ENCODE measurements at regions not wholly inside any gene's neighbourhood (a gene's known extent, or its start where the extent isn't known, plus 50 kb on each side); places are given as distances from the start of the nearest gene placed in this dataset.

- DNase-seq (ENCODE audit: low read depth in 1 of 2, low spot score in 1 of 2), result no peak
These were observed 188.1 kb upstream of the SEMA6D start for GRCh38 chr15:47529241-47529640.

- DNase-seq (ENCODE audit: low read depth in 1 of 2, low spot score in 1 of 2), result no peak
These were observed 182.6 kb upstream of the SEMA6D start for GRCh38 chr15:47534673-47535072.

- no peak for DNase-seq (ENCODE audit: low read depth in 1 of 2, low spot score in 1 of 2)
These were observed 175.7 kb upstream of the SEMA6D start for GRCh38 chr15:47541562-47541961.

- no peak for DNase-seq (ENCODE audit: low read depth in 1 of 2, low spot score in 1 of 2)
These were observed 174.9 kb upstream of the SEMA6D start for GRCh38 chr15:47542312-47542989.

- no peak for DNase-seq (ENCODE audit: low read depth in 1 of 2, low spot score in 1 of 2)
These were observed 169.1 kb upstream of the SEMA6D start for GRCh38 chr15:47548231-47548630.

- DNase-seq (ENCODE audit: low read depth in 1 of 2, low spot score in 1 of 2), result no peak
These were observed 168.3 kb upstream of the SEMA6D start for GRCh38 chr15:47548986-47549385.

GRCh38 chr15:47551079-47551478 lies 166.2 kb upstream of the SEMA6D start:
- DNase-seq (ENCODE audit: low read depth in 1 of 2, low spot score in 1 of 2), result no peak

- no peak for DNase-seq (ENCODE audit: low read depth in 1 of 2, low spot score in 1 of 2)
These were observed 165.8 kb upstream of the SEMA6D start for GRCh38 chr15:47551546-47551945.

- no peak for DNase-seq (ENCODE audit: low read depth in 1 of 2, low spot score in 1 of 2)
These were observed 164.2 kb upstream of the SEMA6D start for GRCh38 chr15:47552978-47553608.

- DNase-seq (ENCODE audit: low read depth in 1 of 2, low spot score in 1 of 2), result no peak
These were observed 163.4 kb upstream of the SEMA6D start for GRCh38 chr15:47553947-47554346.

GRCh38 chr15:47561102-47561501 lies 156.2 kb upstream of the SEMA6D start:
- DNase-seq (ENCODE audit: low read depth in 1 of 2, low spot score in 1 of 2), result no peak

- no peak for DNase-seq (ENCODE audit: low read depth in 1 of 2, low spot score in 1 of 2)
These were observed 151.4 kb upstream of the SEMA6D start for GRCh38 chr15:47565949-47566348.

- no peak for DNase-seq (ENCODE audit: low read depth in 1 of 2, low spot score in 1 of 2)
These were observed 150.7 kb upstream of the SEMA6D start for GRCh38 chr15:47566610-47567009.

- no peak for DNase-seq (ENCODE audit: low read depth in 1 of 2, low spot score in 1 of 2)
These were observed 149.3 kb upstream of the SEMA6D start for GRCh38 chr15:47568030-47568429.

GRCh38 chr15:47570044-47570443 lies 147.3 kb upstream of the SEMA6D start:
- no peak for DNase-seq (ENCODE audit: low read depth in 1 of 2, low spot score in 1 of 2)

GRCh38 chr15:47570451-47570850 lies 146.9 kb upstream of the SEMA6D start:
- no peak for DNase-seq (ENCODE audit: low read depth in 1 of 2, low spot score in 1 of 2)

- no peak for DNase-seq (ENCODE audit: low read depth in 1 of 2, low spot score in 1 of 2)
These were observed 146.2 kb upstream of the SEMA6D start for GRCh38 chr15:47570881-47571640.

- no peak for DNase-seq (ENCODE audit: low read depth in 1 of 2, low spot score in 1 of 2)
These were observed 143.6 kb upstream of the SEMA6D start for GRCh38 chr15:47573673-47574072.

- DNase-seq (ENCODE audit: low read depth in 1 of 2, low spot score in 1 of 2), result no peak
These were observed 140.3 kb upstream of the SEMA6D start for GRCh38 chr15:47577000-47577399.

- no peak for DNase-seq (ENCODE audit: low read depth in 1 of 2, low spot score in 1 of 2)
These were observed 139.8 kb upstream of the SEMA6D start for GRCh38 chr15:47577461-47577860.

- no peak for DNase-seq (ENCODE audit: low read depth in 1 of 2, low spot score in 1 of 2)
These were observed 135.1 kb upstream of the SEMA6D start for GRCh38 chr15:47582233-47582632.

GRCh38 chr15:47584316-47584715 lies 133.0 kb upstream of the SEMA6D start:
- no peak for DNase-seq (ENCODE audit: low read depth in 1 of 2, low spot score in 1 of 2)
